ENCODE measurements at regions not wholly inside any gene's neighbourhood (a gene's known extent, or its start where the extent isn't known, plus 50 kb on each side); places are given as distances from the start of the nearest gene placed in this dataset.

- no peak for ATAC-seq
- TF ChIP-seq ZFP30 (CRISPR knock-in tag; IDR thresholded peaks at IDR 0.05) = no peak
- no peak for TF ChIP-seq ZFP3 (CRISPR knock-in tag; IDR thresholded peaks at IDR 0.05)
- no peak for TF ChIP-seq CREB5 (CRISPR knock-in tag; IDR thresholded peaks at IDR 0.05; ENCODE audit: low read depth)
- TF ChIP-seq PATZ1 (CRISPR knock-in tag; IDR thresholded peaks at IDR 0.05; ENCODE audit: borderline replicate concordance) = no peak
- no peak for TF ChIP-seq ISL1 (CRISPR knock-in tag; IDR thresholded peaks at IDR 0.05)
- no peak for TF ChIP-seq ESRRG (CRISPR knock-in tag; IDR thresholded peaks at IDR 0.05)
- no peak for TF ChIP-seq CSDC2 (CRISPR knock-in tag; IDR thresholded peaks at IDR 0.05)
- no peak for TF ChIP-seq TCF4 (CRISPR knock-in tag; IDR thresholded peaks at IDR 0.05; ENCODE audit: borderline replicate concordance)
- no peak for TF ChIP-seq BACH2 (CRISPR knock-in tag; IDR thresholded peaks at IDR 0.05; ENCODE audit: borderline replicate concordance)
- TF ChIP-seq SNAI2 (CRISPR knock-in tag; IDR thresholded peaks at IDR 0.05) = no peak
- TF ChIP-seq ZNF8 (CRISPR knock-in tag; IDR thresholded peaks at IDR 0.05) = no peak
- TF ChIP-seq TOX (CRISPR knock-in tag; IDR thresholded peaks at IDR 0.05; ENCODE audit: borderline replicate concordance) = no peak
- TF ChIP-seq RARB (CRISPR knock-in tag; IDR thresholded peaks at IDR 0.05) = no peak
- TF ChIP-seq ZNF70 (CRISPR knock-in tag; IDR thresholded peaks at IDR 0.05) = no peak
Measured at GRCh38 chr19:5290336-5291262, 50.0 kb downstream of the PTPRS start.

- ATAC-seq = no peak
Measured at GRCh38 chr19:5289060-5289990, 51.3 kb downstream of the PTPRS start.

More at GRCh38 chr19:5289060-5289990, 51.3 kb downstream of the PTPRS start:
- TF ChIP-seq GLIS3 (CRISPR knock-in tag; IDR thresholded peaks at IDR 0.05) = no peak
- no peak for TF ChIP-seq TOX (CRISPR knock-in tag; IDR thresholded peaks at IDR 0.05; ENCODE audit: borderline replicate concordance)
- no peak for TF ChIP-seq ESRRG (CRISPR knock-in tag; IDR thresholded peaks at IDR 0.05)
- no peak for TF ChIP-seq CREB5 (CRISPR knock-in tag; IDR thresholded peaks at IDR 0.05; ENCODE audit: low read depth)
- TF ChIP-seq OSR1 (CRISPR knock-in tag; IDR thresholded peaks at IDR 0.05) = no peak
- TF ChIP-seq POU6F1 (CRISPR knock-in tag; IDR thresholded peaks at IDR 0.05; ENCODE audit: borderline replicate concordance, low read depth) = no peak
- no peak for TF ChIP-seq ZNF70 (CRISPR knock-in tag; IDR thresholded peaks at IDR 0.05)
- no peak for TF ChIP-seq ARNTL (CRISPR knock-in tag; IDR thresholded peaks at IDR 0.05; ENCODE audit: borderline replicate concordance, low read depth)
- no peak for TF ChIP-seq CSRNP3 (CRISPR knock-in tag; IDR thresholded peaks at IDR 0.05)
- no peak for TF ChIP-seq ISL1 (CRISPR knock-in tag; IDR thresholded peaks at IDR 0.05)
- TF ChIP-seq BACH2 (CRISPR knock-in tag; IDR thresholded peaks at IDR 0.05; ENCODE audit: borderline replicate concordance) = no peak
